OCI-LY1 (cell line): ENCODE measurements at regions not wholly inside any gene's neighbourhood (a gene's known extent, or its start where the extent isn't known, plus 50 kb on each side); places are given as distances from the start of the nearest gene placed in this dataset.

Experiments used
- H2AFZ ChIP-seq: fragments of 200-600 bp; sonication (generic), shearing (Covaris generic); 2 replicates; pipeline ENCODE4 v1.6.0; 2014; ENCODE audit warnings: antibody characterized with exemption, mild to moderate bottlenecking, low read length
- H3F3A ChIP-seq: fragments of 200-600 bp; sonication (generic), shearing (Covaris generic); 2 replicates; pipeline ENCODE4 v1.6.0; 2014; ENCODE audit warnings: mild to moderate bottlenecking, antibody characterized with exemption, low read length, moderate library complexity; ENCODE audit not compliant: insufficient read depth
- H3K27ac ChIP-seq: fragments of 200-600 bp; sonication (generic); 2 replicates; pipeline ENCODE4 v1.5.1; 2014; ENCODE audit warnings: low read length, mixed run types, mild to moderate bottlenecking, low read depth; ENCODE audit not compliant: poor library complexity, severe bottlenecking
- H3K27me3 ChIP-seq: fragments of 200-600 bp; sonication (generic); 2 replicates; pipeline ENCODE4 v1.6.0; 2014; ENCODE audit warnings: antibody characterized with exemption, mild to moderate bottlenecking, low read length, moderate library complexity; ENCODE audit not compliant: insufficient read depth
- H3K36me3 ChIP-seq: fragments of 200-600 bp; sonication (generic); 2 replicates; pipeline ENCODE4 v1.6.1; 2014; ENCODE audit warnings: mild to moderate bottlenecking, antibody characterized with exemption, low read length, moderate library complexity, mixed read lengths; ENCODE audit not compliant: insufficient read depth
- H3K4me1 ChIP-seq: fragments of 200-600 bp; sonication (generic); 2 replicates; pipeline ENCODE4 v1.5.1; 2014; ENCODE audit warnings: mild to moderate bottlenecking, low read length, moderate library complexity; ENCODE audit not compliant: insufficient read depth, severe bottlenecking
- H3K4me2 ChIP-seq: fragments of 200-600 bp; sonication (generic), shearing (Covaris generic); 2 replicates; pipeline ENCODE4 v1.6.1; 2014; ENCODE audit warnings: low read length
- H3K4me3 ChIP-seq: fragments of 200-600 bp; sonication (generic); 2 replicates; pipeline ENCODE4 v1.5.1; 2014; ENCODE audit warnings: low read length, low read depth, mild to moderate bottlenecking, mixed read lengths; ENCODE audit not compliant: poor library complexity, severe bottlenecking
- H3K79me2 ChIP-seq: fragments of 200-600 bp; shearing (Covaris generic); 2 replicates; pipeline ENCODE4 v1.6.1; 2016; ENCODE audit warnings: mixed run types, low read length, mixed read lengths; ENCODE audit not compliant: insufficient read depth
- H3K9ac ChIP-seq: fragments of 200-600 bp; sonication (generic), shearing (Covaris generic); 2 replicates; pipeline ENCODE4 v1.6.1; 2014; ENCODE audit warnings: mild to moderate bottlenecking, low read length, mixed read lengths
- H3K9me2 ChIP-seq: fragments of 200-600 bp; sonication (generic), shearing (Covaris generic); 2 replicates; pipeline ENCODE4 v1.6.1; 2014; ENCODE audit warnings: low read depth, mild to moderate bottlenecking, low read length, mixed read lengths
- H3K9me3 ChIP-seq: fragments of 200-600 bp; shearing (Covaris generic); 2 replicates; pipeline ENCODE4 v1.6.1; 2014; ENCODE audit warnings: low read length, mixed read lengths
- H4K20me1 ChIP-seq: fragments of 200-600 bp; sonication (generic), shearing (Covaris generic); 2 replicates; pipeline ENCODE4 v1.6.0; 2016; ENCODE audit warnings: mild to moderate bottlenecking, low read length; ENCODE audit not compliant: insufficient read depth
- CTCF ChIP-seq: fragments of 200-600 bp; sonication (generic), shearing (Covaris generic); IDR thresholded peaks from 2 replicates; pipeline ENCODE4 v1.5.1; 2017; ENCODE audit warnings: mild to moderate bottlenecking, antibody characterized with exemption, low read length, moderate library complexity, mixed read lengths
- EZH2 ChIP-seq: fragments of 200-600 bp; sonication (generic), shearing (Covaris generic); IDR thresholded peaks from 2 replicates; pipeline ENCODE4 v1.8.0; 2017; ENCODE audit warnings: borderline replicate concordance, mixed run types, mild to moderate bottlenecking, antibody characterized with exemption, low read length, moderate library complexity, mixed read lengths

- no peak overlapping the region for H3K27ac ChIP-seq
- H4K20me1 ChIP-seq = no peaks in the 10 kb centered on the region
- no peak overlapping the region for H3K4me3 ChIP-seq
- no peak for TF ChIP-seq EZH2
- no peak for TF ChIP-seq CTCF
- H3K9ac ChIP-seq = no peak overlapping the region
- H2AFZ ChIP-seq = no peak overlapping the region
- H3K36me3 ChIP-seq = no peaks in the 10 kb centered on the region
- no peaks in the 10 kb centered on the region for H3K79me2 ChIP-seq
- no peak overlapping the region for H3K4me2 ChIP-seq
- H3K9me3 ChIP-seq = no peaks in the 10 kb centered on the region
- no peaks in the 10 kb centered on the region for H3K9me2 ChIP-seq
- no peaks in the 10 kb centered on the region for H3F3A ChIP-seq
- no peaks in the 10 kb centered on the region for H3K27me3 ChIP-seq
- H3K4me1 ChIP-seq = no peaks in the 10 kb centered on the region
Observed at GRCh38 chr2:153780241-153780640, 91.5 kb upstream of the GALNT13 start.

GRCh38 chr2:153786016-153786415, 85.7 kb upstream of the GALNT13 start:
- Histone ChIP-seq H3K4me2 (no peak overlapping the region), H3K36me3 (no peaks in the 10 kb centered on the region), H3K27ac (no peak overlapping the region), H3K9ac (no peak overlapping the region), H3F3A (no peaks in the 10 kb centered on the region), H3K4me1 (no peaks in the 10 kb centered on the region), H3K9me2 (no peaks in the 10 kb centered on the region), H3K9me3 (no peaks in the 10 kb centered on the region), H3K4me3 (no peak overlapping the region), H3K79me2 (no peaks in the 10 kb centered on the region), H3K27me3 (no peaks in the 10 kb centered on the region), H4K20me1 (no peaks in the 10 kb centered on the region), H2AFZ (no peak overlapping the region)
- TF ChIP-seq EZH2 = no peak
- TF ChIP-seq CTCF = no peak

- TF ChIP-seq CTCF (no peak), EZH2 (no peak)
- H3K79me2 ChIP-seq = no peaks in the 10 kb centered on the region
- no peaks in the 10 kb centered on the region for H4K20me1 ChIP-seq
- no peak overlapping the region for H3K4me3 ChIP-seq
- no peak overlapping the region for H2AFZ ChIP-seq
- no peaks in the 10 kb centered on the region for H3K36me3 ChIP-seq
- no peaks in the 10 kb centered on the region for H3K4me1 ChIP-seq
- H3K4me2 ChIP-seq = no peak overlapping the region
- H3K9ac ChIP-seq = no peak overlapping the region
- H3K27ac ChIP-seq = no peak overlapping the region
- no peaks in the 10 kb centered on the region for H3K27me3 ChIP-seq
- H3K9me3 ChIP-seq = no peaks in the 10 kb centered on the region
- H3K9me2 ChIP-seq = no peaks in the 10 kb centered on the region
- no peaks in the 10 kb centered on the region for H3F3A ChIP-seq
Observed at GRCh38 chr2:153787612-153788011, 84.1 kb upstream of the GALNT13 start.
